Stomach (tissue), 4 donors: ENCODE measurements at regions not wholly inside any gene's neighbourhood (a gene's known extent, or its start where the extent isn't known, plus 50 kb on each side); places are given as distances from the start of the nearest gene placed in this dataset.

Source experiments
- CTCF ChIP-seq, 7 experiments: fragments of 450-650 bp in 4 of 7; fragments of 200-600 bp in 3 of 7; sonication (generic) in 3 of 7; IDR thresholded peaks; one replicate each; pipeline ENCODE4 v1.5.1; 2016 to 2019; ENCODE audit warnings: antibody characterized with exemption in 7 of 7, control low read depth in 2 of 7, mild to moderate bottlenecking in 1 of 7
- POLR2A ChIP-seq, 4 donors: fragments of 450-650 bp; IDR thresholded peaks; one replicate each; pipeline ENCODE4 v1.6.1; 2016; ENCODE audit warnings: antibody characterized with exemption in 4 of 4, control low read depth in 2 of 4, mild to moderate bottlenecking in 1 of 4, moderate library complexity in 1 of 4

DNA sequence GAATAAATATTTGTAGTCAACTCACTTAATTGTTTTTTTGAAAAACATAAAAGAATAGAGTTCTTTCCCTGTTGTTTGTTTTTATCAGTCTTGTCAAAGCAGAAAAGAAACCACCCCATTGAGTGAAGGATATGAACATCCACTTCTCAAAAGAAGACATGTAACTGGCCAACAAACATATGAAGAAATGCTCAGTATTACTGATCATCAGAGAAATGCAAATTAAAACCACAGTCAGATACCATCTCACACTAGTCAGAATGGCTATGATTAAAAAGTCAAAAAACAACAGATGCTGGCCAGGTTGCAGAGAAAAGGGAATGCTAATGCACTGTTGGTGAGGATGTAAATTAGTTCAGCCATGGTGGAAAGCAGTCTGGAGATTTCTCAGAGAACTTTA is 326.1 kb upstream of the EMCN start:
- TF ChIP-seq CTCF (IDR thresholded peaks at IDR 0.05) (no peak), POLR2A (IDR thresholded peaks at IDR 0.05) (no peak)
